HG02840 (cell line): ENCODE measurements at regions not wholly inside any gene's neighbourhood (a gene's known extent, or its start where the extent isn't known, plus 50 kb on each side); places are given as distances from the start of the nearest gene placed in this dataset.
"Not testable (repeated sequence)": the region's sequence is repeated elsewhere in the genome, so short reads cannot be mapped to it uniquely, and the experiment has no call there.

Experiments used
- ATAC-seq: cut with Tn5 transposase; IDR thresholded peaks from one replicate; pipeline ENCODE4 v1.9.1; 2021; ENCODE audit warnings: mild to moderate bottlenecking, moderate library complexity, moderate number of reproducible peaks; ENCODE audit not compliant: unreplicated experiment, low FRiP score

GRCh38 chr14:22318951-22319350, 270.1 kb downstream of the DAD1 start:
- no peak for ATAC-seq

GRCh38 chr14:22316473-22316872, 272.6 kb downstream of the DAD1 start:
- no peak for ATAC-seq

- ATAC-seq: no peak
Measured at GRCh38 chr14:22315336-22315735, 273.7 kb downstream of the DAD1 start.

- no peak for ATAC-seq
Measured at GRCh38 chr14:22314183-22314820, 274.7 kb downstream of the DAD1 start.

- no peak for ATAC-seq
Measured at GRCh38 chr14:22313172-22313801, 275.7 kb downstream of the DAD1 start.

- ATAC-seq: no peak
Measured at GRCh38 chr14:22311636-22312035, 277.4 kb downstream of the DAD1 start.

- ATAC-seq: no peak
Measured at GRCh38 chr14:22305607-22306006, 283.4 kb downstream of the DAD1 start.

GRCh38 chr14:22304326-22304725, 284.7 kb downstream of the DAD1 start:
- no peak for ATAC-seq

- ATAC-seq: no peak
Measured at GRCh38 chr14:22303589-22304195, 285.3 kb downstream of the DAD1 start.

- no peak for ATAC-seq
Measured at GRCh38 chr14:22300646-22301045, 288.4 kb downstream of the DAD1 start.

GRCh38 chr14:22297376-22297775, 291.6 kb downstream of the DAD1 start:
- no peak for ATAC-seq

GRCh38 chr14:22296722-22297121, 292.3 kb downstream of the DAD1 start:
- ATAC-seq: no peak

- ATAC-seq: no peak
Measured at GRCh38 chr14:22296088-22296487, 292.9 kb downstream of the DAD1 start.

- ATAC-seq: no peak
Measured at GRCh38 chr14:22291406-22291805, 297.6 kb downstream of the DAD1 start.

- no peak for ATAC-seq
Measured at GRCh38 chr14:22289570-22289969, 299.5 kb downstream of the DAD1 start.

GRCh38 chr14:22285991-22286390, 303.0 kb downstream of the DAD1 start:
- no peak for ATAC-seq

- no peak for ATAC-seq
Measured at GRCh38 chr14:22282949-22283348, 306.1 kb downstream of the DAD1 start.

- ATAC-seq: no peak
Measured at GRCh38 chr14:22282417-22282816, 306.6 kb downstream of the DAD1 start.

GRCh38 chr14:22281447-22281874, 307.6 kb downstream of the DAD1 start:
- ATAC-seq: not testable (repeated sequence)

GRCh38 chr14:22280497-22281316, 308.3 kb downstream of the DAD1 start:
- ATAC-seq: no peak
